NCI-H446 (cell line): ENCODE measurements at regions not wholly inside any gene's neighbourhood (a gene's known extent, or its start where the extent isn't known, plus 50 kb on each side); places are given as distances from the start of the nearest gene placed in this dataset.
A peak's percentile ranks its signal among the peaks of the same experiment; 100 is the strongest.

ENCODE experiments used
- DNase-seq, 2 experiments: peaks; one replicate each; lab custom pipeline; 2025; lab: John Stamatoyannopoulos, UW

- DNase-seq: peak; percentile 11 to 85
Measured at GRCh38 chr10:78963074-78964034, 105.4 kb upstream of the ZMIZ1 start.

GRCh38 chr10:78964274-78964951, 104.4 kb upstream of the ZMIZ1 start:
- DNase-seq: no peak

- no peak for DNase-seq
Measured at GRCh38 chr10:78964952-78965633, 103.7 kb upstream of the ZMIZ1 start.

- no peak for DNase-seq
Measured at GRCh38 chr10:78966182-78966787, 102.5 kb upstream of the ZMIZ1 start.

GRCh38 chr10:78966844-78967488, 101.8 kb upstream of the ZMIZ1 start:
- DNase-seq: no peak

GRCh38 chr10:78968300-78968942, 100.3 kb upstream of the ZMIZ1 start:
- DNase-seq: no peak

GRCh38 chr10:78968943-78969342, 99.8 kb upstream of the ZMIZ1 start:
- no peak for DNase-seq

- no peak for DNase-seq
Measured at GRCh38 chr10:78969719-78970118, 99.0 kb upstream of the ZMIZ1 start.

- DNase-seq: no peak
Measured at GRCh38 chr10:78970261-78970660, 98.5 kb upstream of the ZMIZ1 start.

- DNase-seq: no peak
Measured at GRCh38 chr10:78971094-78971682, 97.6 kb upstream of the ZMIZ1 start.

- DNase-seq: no peak
Measured at GRCh38 chr10:78972160-78972946, 96.4 kb upstream of the ZMIZ1 start.

- DNase-seq: peak; percentile 35 to 83
Measured at GRCh38 chr10:78972947-78973900, 95.5 kb upstream of the ZMIZ1 start.

- DNase-seq: peak; percentile 75 to 80
Measured at GRCh38 chr10:78973901-78974616, 94.7 kb upstream of the ZMIZ1 start.

- DNase-seq: peak in 1 of 2 experiments; percentile 43
Measured at GRCh38 chr10:78974617-78975317, 94.0 kb upstream of the ZMIZ1 start.

GRCh38 chr10:78975926-78976325, 92.8 kb upstream of the ZMIZ1 start:
- DNase-seq: no peak

GRCh38 chr10:78976825-78977755, 91.7 kb upstream of the ZMIZ1 start:
- no peak for DNase-seq
